GM13976 (cell line): ENCODE measurements at regions not wholly inside any gene's neighbourhood (a gene's known extent, or its start where the extent isn't known, plus 50 kb on each side); places are given as distances from the start of the nearest gene placed in this dataset.

Experiments
- DNase-seq: peaks from one replicate; pipeline ENCODE4 v3.0.0; 2012; ENCODE audit warnings: low spot score
- in situ Hi-C: fragments of 300-500 bp; cut with MboI; formaldehyde crosslinking; loops from one replicate; pipeline ENCODE4 v1.12.0; 2022; ENCODE audit warnings: low sequenced_read_pairs, mixed read lengths, inconsistent platforms; ENCODE audit not compliant: unreplicated experiment
- TF ChIP-seq, protein P1 (sequence below): IDR thresholded peaks from 2 replicates; pipeline ENCODE4 v1.5.1; 2012; ENCODE audit warnings: borderline replicate concordance, mild to moderate bottlenecking; ENCODE audit not compliant: insufficient read depth; ENCODE audit errors: extremely low read depth, missing control alignments, control extremely low read depth

DNA sequence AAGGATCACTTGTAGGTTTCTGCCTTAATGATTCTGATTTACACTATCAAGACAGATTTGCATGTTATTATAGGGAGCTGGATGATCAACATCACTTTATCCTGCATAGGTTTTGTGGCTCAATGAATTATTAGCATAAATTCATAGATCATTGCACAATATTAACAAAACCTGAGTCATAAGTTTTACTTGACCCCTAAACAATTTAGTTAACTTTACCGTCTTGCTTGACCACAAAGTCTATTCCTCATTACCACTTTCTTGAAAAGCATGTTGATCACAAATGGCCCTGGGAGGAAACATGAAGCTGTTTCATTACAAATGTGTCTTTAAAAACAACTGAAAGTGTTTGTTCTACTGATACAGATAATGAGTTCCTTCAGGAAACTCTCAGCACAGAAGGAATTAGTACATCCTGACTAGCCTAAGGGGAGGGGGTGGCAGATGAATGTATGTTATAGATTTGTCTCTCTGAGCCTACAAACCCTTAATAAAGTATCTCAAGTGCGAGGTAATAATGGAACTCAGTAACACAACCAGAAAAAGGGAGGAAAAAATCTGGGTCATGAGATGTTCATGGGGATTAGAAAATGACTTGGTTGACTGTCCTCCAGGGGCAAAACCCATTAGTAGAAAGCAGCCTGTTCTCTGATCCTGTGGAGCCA lies 303.4 kb downstream of the PIK3C3 start:
- in situ Hi-C loops, result no loop called here
- TF ChIP-seq, protein P1, sequence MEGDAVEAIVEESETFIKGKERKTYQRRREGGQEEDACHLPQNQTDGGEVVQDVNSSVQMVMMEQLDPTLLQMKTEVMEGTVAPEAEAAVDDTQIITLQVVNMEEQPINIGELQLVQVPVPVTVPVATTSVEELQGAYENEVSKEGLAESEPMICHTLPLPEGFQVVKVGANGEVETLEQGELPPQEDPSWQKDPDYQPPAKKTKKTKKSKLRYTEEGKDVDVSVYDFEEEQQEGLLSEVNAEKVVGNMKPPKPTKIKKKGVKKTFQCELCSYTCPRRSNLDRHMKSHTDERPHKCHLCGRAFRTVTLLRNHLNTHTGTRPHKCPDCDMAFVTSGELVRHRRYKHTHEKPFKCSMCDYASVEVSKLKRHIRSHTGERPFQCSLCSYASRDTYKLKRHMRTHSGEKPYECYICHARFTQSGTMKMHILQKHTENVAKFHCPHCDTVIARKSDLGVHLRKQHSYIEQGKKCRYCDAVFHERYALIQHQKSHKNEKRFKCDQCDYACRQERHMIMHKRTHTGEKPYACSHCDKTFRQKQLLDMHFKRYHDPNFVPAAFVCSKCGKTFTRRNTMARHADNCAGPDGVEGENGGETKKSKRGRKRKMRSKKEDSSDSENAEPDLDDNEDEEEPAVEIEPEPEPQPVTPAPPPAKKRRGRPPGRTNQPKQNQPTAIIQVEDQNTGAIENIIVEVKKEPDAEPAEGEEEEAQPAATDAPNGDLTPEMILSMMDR, result no peak
- no peak for DNase-seq

DNA sequence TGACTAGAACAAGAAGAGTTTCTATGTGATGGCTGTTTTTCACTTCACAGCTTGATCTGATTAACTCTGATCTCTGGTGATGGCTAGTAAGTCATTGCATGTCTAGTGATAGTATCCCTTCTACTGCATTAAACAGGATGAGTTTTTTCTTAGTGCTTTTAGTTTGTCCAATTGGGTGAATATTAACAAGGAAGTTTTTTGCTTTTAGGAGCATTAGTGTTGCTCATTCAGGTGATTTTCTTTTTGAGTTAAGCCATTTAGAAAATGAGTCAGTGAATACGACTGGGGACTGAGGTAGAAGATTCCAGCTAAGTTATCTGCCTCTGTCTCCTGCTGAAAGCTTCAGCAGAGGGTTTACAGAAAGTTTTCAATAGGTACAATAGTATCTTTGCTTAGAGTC lies 306.7 kb downstream of the PIK3C3 start:
- DNase-seq, result no peak
- TF ChIP-seq, protein P1, result no peak
- in situ Hi-C loops, result no loop called here

DNA sequence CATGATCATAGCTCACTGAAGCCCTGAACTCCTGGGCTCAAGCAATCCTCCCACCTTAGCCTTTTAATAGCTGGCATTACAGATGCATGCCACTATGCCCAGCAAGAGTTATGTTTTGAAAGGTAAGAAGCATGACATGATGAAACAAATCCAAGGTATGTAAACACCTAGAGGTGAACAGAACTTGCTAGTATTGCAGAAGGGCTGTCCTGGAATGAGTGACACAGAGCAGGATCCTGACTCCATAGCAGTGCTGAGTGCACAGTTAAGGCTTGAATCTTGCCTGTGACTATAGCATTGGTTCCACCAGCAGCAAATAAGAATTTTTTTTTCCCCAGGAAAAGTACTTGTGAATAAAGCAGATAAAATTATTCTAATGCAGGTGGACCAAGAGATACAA lies 309.5 kb downstream of the PIK3C3 start:
- in situ Hi-C loops, result no loop called here
- no peak for DNase-seq
- TF ChIP-seq, protein P1, result no peak

DNA sequence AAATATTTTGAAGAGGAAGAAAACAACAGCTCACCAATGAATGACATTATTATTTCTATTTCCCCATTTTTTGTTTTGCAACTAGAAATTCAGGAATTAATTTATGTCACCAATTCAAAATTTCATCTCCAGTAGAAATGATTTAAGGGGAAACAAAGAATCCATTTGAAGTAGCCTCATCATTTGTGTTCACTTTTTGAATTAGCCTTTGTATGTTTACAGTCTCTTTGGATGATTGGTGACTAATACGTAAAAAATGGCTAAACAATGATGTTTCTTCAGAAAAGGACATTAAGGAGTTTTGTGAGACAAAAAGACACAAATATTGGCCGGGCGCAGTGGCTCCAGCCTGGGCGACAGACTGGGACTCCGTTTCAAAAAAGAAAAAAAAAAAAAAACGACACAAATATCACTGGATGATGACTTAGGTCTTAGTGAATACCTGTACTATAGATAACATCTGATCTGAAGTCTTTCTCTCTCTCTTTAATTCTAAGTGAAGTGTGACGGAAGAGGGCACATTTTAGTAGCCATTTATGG lies 313.2 kb downstream of the PIK3C3 start:
- no peak for DNase-seq
- in situ Hi-C loops, result no loop called here
- TF ChIP-seq, protein P1, result no peak

DNA sequence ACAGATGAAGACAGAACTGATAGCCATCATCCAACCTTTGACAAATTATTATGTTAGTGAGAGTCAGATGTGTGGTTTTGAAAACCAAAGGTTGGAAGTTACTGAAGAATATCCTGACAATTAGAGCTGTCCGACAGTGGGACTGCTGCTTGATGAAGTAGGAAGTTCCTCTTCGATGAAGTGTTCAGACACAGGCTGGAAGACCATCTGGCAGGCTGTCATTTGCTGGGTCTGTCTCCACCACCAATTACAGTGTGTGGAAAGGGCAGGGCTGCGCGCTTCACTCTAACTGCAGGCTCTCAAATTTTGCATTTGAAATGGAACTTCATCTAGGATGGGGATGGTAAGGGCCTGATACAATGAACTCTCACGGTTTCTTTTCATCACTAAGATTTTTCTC lies 313.8 kb downstream of the PIK3C3 start:
- DNase-seq, result no peak
- TF ChIP-seq, protein P1, result no peak

DNA sequence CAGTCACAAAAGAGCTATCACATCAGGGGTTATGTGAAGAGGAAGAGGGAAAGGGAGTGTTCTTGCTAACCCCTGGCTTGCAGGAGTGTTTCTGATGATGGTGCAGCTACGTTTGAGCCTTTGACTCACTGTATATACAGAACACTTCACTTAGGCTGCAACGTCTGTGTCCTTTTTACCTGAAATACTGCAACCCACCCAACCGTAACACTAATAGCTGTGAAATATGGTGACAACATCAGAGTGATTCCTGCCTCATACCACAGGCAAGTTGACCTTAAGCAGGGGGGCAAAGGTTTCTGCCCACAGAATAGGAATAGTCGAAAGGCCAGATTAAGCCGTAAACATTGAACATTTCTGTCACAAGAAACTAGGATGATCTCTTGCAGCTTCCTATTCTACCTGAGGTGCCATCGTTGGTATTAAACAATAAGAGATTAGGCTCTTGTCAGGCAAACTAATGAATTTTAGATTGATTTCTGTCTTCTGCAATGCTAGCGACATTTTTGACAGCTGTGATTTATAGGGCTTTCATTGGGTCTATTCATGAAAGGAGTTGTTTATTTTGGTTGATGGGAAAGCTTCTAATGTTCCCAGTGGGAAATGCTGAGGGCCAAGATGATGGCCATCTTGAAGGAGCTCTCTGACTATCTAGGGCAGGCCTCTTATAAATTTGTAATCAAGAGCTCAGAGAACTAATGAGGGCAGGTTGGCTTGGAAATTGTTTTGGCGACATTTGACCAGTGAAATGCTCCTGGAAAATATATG lies 316.8 kb downstream of the PIK3C3 start:
- no peak for DNase-seq
- TF ChIP-seq, protein P1, result no peak

More for the DNA sequence above, 313.8 kb downstream of the PIK3C3 start:
- in situ Hi-C loops, result no loop called here

More for the DNA sequence above, 316.8 kb downstream of the PIK3C3 start:
- in situ Hi-C loops, result no loop called here
